Activated naive CD8-positive, alpha-beta T cell treated with anti-CD3 and anti-CD28 coated beads, Interleukin-2, amount 10 ng/mL, durations not matched to agents 7 days and 5 days (primary cell): ENCODE measurements at regions not wholly inside any gene's neighbourhood (a gene's known extent, or its start where the extent isn't known, plus 50 kb on each side); places are given as distances from the start of the nearest gene placed in this dataset.

Source experiments
- ATAC-seq: fragments of 150-1000 bp; cut with Tn5 transposase; one replicate; pipeline ENCODE4 v1.10.0; 2021; ENCODE audit warnings: low read depth, moderate library complexity
- POLR2A ChIA-PET: fragments of 350-600 bp; sonication (Branson Sonifier 250); formaldehyde crosslinking; loops from one replicate; lab custom pipeline; 2021; ENCODE audit warnings: antibody characterized with exemption; lab: Charles Lee
- DNase-seq: peaks from one replicate; pipeline ENCODE4 v3.0.0; 2021
- H3K27ac Mint-ChIP-seq: one replicate; pipeline ENCODE4 v1.8.0; 2022; ENCODE audit warnings: mild to moderate bottlenecking, mixed read lengths
- H3K27me3 Mint-ChIP-seq: one replicate; pipeline ENCODE4 v1.8.0; 2022; ENCODE audit warnings: mild to moderate bottlenecking, moderate library complexity, mixed read lengths
- H3K36me3 Mint-ChIP-seq: one replicate; pipeline ENCODE4 v1.8.0; 2021; ENCODE audit warnings: mild to moderate bottlenecking, mixed read lengths
- H3K4me1 Mint-ChIP-seq: one replicate; pipeline ENCODE4 v1.8.0; 2021; ENCODE audit warnings: mixed read lengths
- H3K4me3 Mint-ChIP-seq: one replicate; pipeline ENCODE4 v1.8.0; 2022; ENCODE audit warnings: mild to moderate bottlenecking, moderate library complexity, mixed read lengths
- H3K9me3 Mint-ChIP-seq: one replicate; pipeline ENCODE4 v1.8.0; 2021; ENCODE audit warnings: mixed read lengths

- H3K4me3 Mint-ChIP-seq: no peak overlapping the region
- no peak for ATAC-seq
- POLR2A ChIA-PET: no interaction called here
Observed at GRCh38 chr18:27447451-27447881, 262.4 kb upstream of the CHST9 start.

GRCh38 chr18:27430595-27430994 is 245.5 kb upstream of the CHST9 start:
- DNase-seq (no peak), ATAC-seq (no peak)
- H3K9me3 Mint-ChIP-seq: peaks cover 4% of the 10 kb centered on the region
- no peaks in the 10 kb centered on the region for H3K36me3 Mint-ChIP-seq
- POLR2A ChIA-PET: no interaction called here
- no peaks in the 10 kb centered on the region for H3K4me1 Mint-ChIP-seq
- no peak overlapping the region for H3K27ac Mint-ChIP-seq
- no peaks in the 10 kb centered on the region for H3K27me3 Mint-ChIP-seq
- no peak overlapping the region for H3K4me3 Mint-ChIP-seq

More at GRCh38 chr18:27447451-27447881, 262.4 kb upstream of the CHST9 start:
- Mint-ChIP-seq H3K27ac (no peak overlapping the region), H3K4me1 (no peaks in the 10 kb centered on the region), H3K27me3 (no peaks in the 10 kb centered on the region), H3K9me3 (no peaks in the 10 kb centered on the region), H3K36me3 (no peaks in the 10 kb centered on the region)
- DNase-seq: no peak

GRCh38 chr18:27428716-27429475 is 243.8 kb upstream of the CHST9 start:
- H3K27me3 Mint-ChIP-seq: no peaks in the 10 kb centered on the region
- no peak overlapping the region for H3K27ac Mint-ChIP-seq
- no peak overlapping the region for H3K4me3 Mint-ChIP-seq
- no peaks in the 10 kb centered on the region for H3K4me1 Mint-ChIP-seq
- ATAC-seq: no peak
- peaks cover 4% of the 10 kb centered on the region for H3K9me3 Mint-ChIP-seq
- no peak for DNase-seq
- POLR2A ChIA-PET: no interaction called here
- no peaks in the 10 kb centered on the region for H3K36me3 Mint-ChIP-seq

GRCh38 chr18:27428120-27428519 is 243.0 kb upstream of the CHST9 start:
- Mint-ChIP-seq H3K9me3 (peaks cover 4% of the 10 kb centered on the region), H3K27ac (no peak overlapping the region), H3K4me3 (no peak overlapping the region), H3K36me3 (no peaks in the 10 kb centered on the region), H3K4me1 (no peaks in the 10 kb centered on the region), H3K27me3 (no peaks in the 10 kb centered on the region)
- POLR2A ChIA-PET: no interaction called here
- ATAC-seq (no peak), DNase-seq (no peak)

- Mint-ChIP-seq H3K4me3 (no peak overlapping the region), H3K27me3 (no peaks in the 10 kb centered on the region), H3K27ac (no peak overlapping the region), H3K36me3 (no peaks in the 10 kb centered on the region), H3K4me1 (no peaks in the 10 kb centered on the region), H3K9me3 (no peaks in the 10 kb centered on the region)
- POLR2A ChIA-PET: no interaction called here
- DNase-seq (no peak), ATAC-seq (no peak)
Observed at GRCh38 chr18:27423581-27423980, 238.5 kb upstream of the CHST9 start.

GRCh38 chr18:27419646-27420045 is 234.5 kb upstream of the CHST9 start:
- no peak for DNase-seq
- POLR2A ChIA-PET: no interaction called here
- Mint-ChIP-seq H3K4me3 (no peak overlapping the region), H3K4me1 (no peaks in the 10 kb centered on the region), H3K9me3 (no peaks in the 10 kb centered on the region), H3K27me3 (no peaks in the 10 kb centered on the region), H3K36me3 (no peaks in the 10 kb centered on the region), H3K27ac (no peak overlapping the region)
- ATAC-seq: no peak

GRCh38 chr18:27415495-27415894 is 230.4 kb upstream of the CHST9 start:
- no peak for ATAC-seq
- DNase-seq: no peak
- H3K9me3 Mint-ChIP-seq: no peaks in the 10 kb centered on the region
- no peaks in the 10 kb centered on the region for H3K27me3 Mint-ChIP-seq
- H3K36me3 Mint-ChIP-seq: no peaks in the 10 kb centered on the region
- POLR2A ChIA-PET: no interaction called here
- H3K4me3 Mint-ChIP-seq: no peak overlapping the region
- no peak overlapping the region for H3K27ac Mint-ChIP-seq
- no peaks in the 10 kb centered on the region for H3K4me1 Mint-ChIP-seq

- Mint-ChIP-seq H3K36me3 (no peaks in the 10 kb centered on the region), H3K27ac (no peak overlapping the region), H3K4me3 (no peak overlapping the region), H3K4me1 (no peaks in the 10 kb centered on the region), H3K27me3 (no peaks in the 10 kb centered on the region), H3K9me3 (no peaks in the 10 kb centered on the region)
- DNase-seq: no peak
- POLR2A ChIA-PET: no interaction called here
- no peak for ATAC-seq
Observed at GRCh38 chr18:27414682-27415081, 229.6 kb upstream of the CHST9 start.

GRCh38 chr18:27413495-27414401 is 228.6 kb upstream of the CHST9 start:
- DNase-seq (no peak), ATAC-seq (no peak)
- POLR2A ChIA-PET: no interaction called here
- Mint-ChIP-seq H3K27ac (no peak overlapping the region), H3K4me1 (no peaks in the 10 kb centered on the region), H3K27me3 (no peaks in the 10 kb centered on the region), H3K36me3 (no peaks in the 10 kb centered on the region), H3K9me3 (no peaks in the 10 kb centered on the region), H3K4me3 (no peak overlapping the region)

GRCh38 chr18:27412556-27412955 is 227.4 kb upstream of the CHST9 start:
- H3K4me3 Mint-ChIP-seq: no peak overlapping the region
- H3K27me3 Mint-ChIP-seq: no peaks in the 10 kb centered on the region
- no peaks in the 10 kb centered on the region for H3K4me1 Mint-ChIP-seq
- POLR2A ChIA-PET: no interaction called here
- no peak overlapping the region for H3K27ac Mint-ChIP-seq
- ATAC-seq: no peak
- H3K9me3 Mint-ChIP-seq: no peaks in the 10 kb centered on the region
- no peaks in the 10 kb centered on the region for H3K36me3 Mint-ChIP-seq
- DNase-seq: no peak

- POLR2A ChIA-PET: no interaction called here
- DNase-seq (no peak), ATAC-seq (no peak)
- Mint-ChIP-seq H3K27ac (no peak overlapping the region), H3K4me3 (no peak overlapping the region), H3K9me3 (no peaks in the 10 kb centered on the region), H3K27me3 (no peaks in the 10 kb centered on the region), H3K36me3 (no peaks in the 10 kb centered on the region), H3K4me1 (no peaks in the 10 kb centered on the region)
Observed at GRCh38 chr18:27411911-27412310, 226.8 kb upstream of the CHST9 start.

GRCh38 chr18:27411013-27411412 is 225.9 kb upstream of the CHST9 start:
- Mint-ChIP-seq H3K36me3 (no peaks in the 10 kb centered on the region), H3K4me3 (no peak overlapping the region), H3K9me3 (no peaks in the 10 kb centered on the region), H3K27ac (no peak overlapping the region), H3K27me3 (no peaks in the 10 kb centered on the region), H3K4me1 (no peaks in the 10 kb centered on the region)
- POLR2A ChIA-PET: no interaction called here
- no peak for DNase-seq
- no peak for ATAC-seq

GRCh38 chr18:27404855-27405254 is 219.7 kb upstream of the CHST9 start:
- POLR2A ChIA-PET: no interaction called here
- no peak overlapping the region for H3K4me3 Mint-ChIP-seq
- H3K9me3 Mint-ChIP-seq: no peaks in the 10 kb centered on the region
- ATAC-seq: no peak
- H3K27ac Mint-ChIP-seq: no peak overlapping the region
- no peaks in the 10 kb centered on the region for H3K27me3 Mint-ChIP-seq
- DNase-seq: no peak
- no peaks in the 10 kb centered on the region for H3K36me3 Mint-ChIP-seq
- H3K4me1 Mint-ChIP-seq: no peaks in the 10 kb centered on the region

GRCh38 chr18:27400001-27400400 is 214.9 kb upstream of the CHST9 start:
- ATAC-seq: no peak
- Mint-ChIP-seq H3K9me3 (peaks cover 2% of the 10 kb centered on the region), H3K27me3 (no peaks in the 10 kb centered on the region), H3K36me3 (no peaks in the 10 kb centered on the region), H3K27ac (no peak overlapping the region), H3K4me3 (no peak overlapping the region), H3K4me1 (no peaks in the 10 kb centered on the region)
- POLR2A ChIA-PET: no interaction called here
- no peak for DNase-seq
